ENCODE measurements at regions not wholly inside any gene's neighbourhood (a gene's known extent, or its start where the extent isn't known, plus 50 kb on each side); places are given as distances from the start of the nearest gene placed in this dataset.

DNA sequence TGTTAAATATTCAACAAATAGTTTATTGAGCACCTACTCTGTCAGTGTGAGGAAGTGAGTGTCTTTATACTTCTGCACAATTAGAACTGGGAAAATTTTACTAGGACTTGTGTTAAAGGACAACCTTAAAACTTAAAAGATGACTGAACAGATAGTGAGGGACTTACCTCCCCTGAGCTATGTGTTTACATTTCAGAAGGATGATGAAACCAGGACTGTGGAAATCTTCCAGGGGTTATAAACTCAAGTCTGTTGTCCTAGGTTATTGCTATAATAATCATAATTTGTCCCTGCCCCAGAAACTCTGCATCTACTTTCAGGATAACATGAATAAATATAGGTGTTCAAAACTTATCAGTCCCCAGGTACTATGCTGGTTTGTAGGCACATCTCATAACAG lies 261.0 kb upstream of the MKLN1 start:
- Histone ChIP-seq H2AK5ac (ENCODE audit: low read length) (no peak overlapping the region), H3K27me3 (ENCODE audit: insufficient read depth, low read length) (no peaks in the 10 kb centered on the region), H3K14ac (ENCODE audit: low read length) (no peak overlapping the region), H4K91ac (ENCODE audit: low read depth, low read length) (no peak overlapping the region), H3K4me3 (ENCODE audit: low read depth, low read length) (no peak overlapping the region), H3K18ac (ENCODE audit: low read length) (no peak overlapping the region), H3K9ac (ENCODE audit: low read length) (no peak overlapping the region), H3K79me1 (ENCODE audit: low read length) (no peaks in the 10 kb centered on the region), H3K9me3 (ENCODE audit: insufficient read depth, low read depth, low read length) (no peaks in the 10 kb centered on the region), H3K36me3 (ENCODE audit: control insufficient read depth in 1 of 2, insufficient read depth in 2 of 2, low read length in 2 of 2) (no peaks in the 10 kb centered on the region), H2AFZ (ENCODE audit: insufficient read depth, low read length, poor library complexity) (no peak overlapping the region), H2BK5ac (ENCODE audit: low read depth, low read length, poor library complexity) (no peak overlapping the region), H3K27ac (ENCODE audit: low read depth, low read length) (no peak overlapping the region), H4K8ac (ENCODE audit: low read depth, low read length) (no peak overlapping the region), H2BK12ac (ENCODE audit: low read length) (no peak overlapping the region), H3K4me1 (ENCODE audit: control insufficient read depth in 1 of 2, insufficient read depth in 2 of 2, low read length in 2 of 2) (no peaks in the 10 kb centered on the region), H4K12ac (ENCODE audit: low read depth, low read length) (no peak overlapping the region), H3K79me2 (ENCODE audit: control insufficient read depth, insufficient read depth, low read length, poor library complexity) (no peaks in the 10 kb centered on the region), H3K4me2 (ENCODE audit: low read length) (no peak overlapping the region), H3K23ac (ENCODE audit: low read length) (no peak overlapping the region), H3K4ac (ENCODE audit: low read depth, low read length) (no peak overlapping the region), H2BK120ac (ENCODE audit: insufficient read depth, low read length, poor library complexity) (no peak overlapping the region)
- peak in 1 of 2 donors; percentile 75 for DNase-seq

DNA sequence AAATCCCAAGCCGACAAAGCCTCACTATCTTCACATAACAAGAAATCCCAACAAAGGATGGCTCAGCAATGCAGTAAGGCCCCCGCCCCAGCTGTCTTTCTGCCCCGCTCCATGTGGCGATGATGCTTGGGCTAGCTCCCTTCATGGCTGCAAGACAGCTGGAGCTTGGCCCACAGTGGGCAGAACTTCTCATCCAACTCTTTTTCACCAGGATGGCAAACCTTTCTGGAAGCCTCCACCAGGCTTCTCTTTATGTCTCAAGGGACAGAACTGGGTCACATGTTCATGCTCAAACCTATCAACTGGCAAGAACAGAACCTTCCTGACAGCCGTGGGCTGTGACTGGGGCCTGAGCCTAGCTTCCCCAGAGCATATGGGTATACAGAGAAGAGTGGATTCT lies 260.5 kb upstream of the MKLN1 start:
- Histone ChIP-seq H3K27me3 (ENCODE audit: insufficient read depth, low read length) (no peaks in the 10 kb centered on the region), H3K9me3 (ENCODE audit: insufficient read depth, low read depth, low read length) (no peaks in the 10 kb centered on the region), H3K4me2 (ENCODE audit: low read length) (no peak overlapping the region), H3K14ac (ENCODE audit: low read length) (no peak overlapping the region), H3K18ac (ENCODE audit: low read length) (no peak overlapping the region), H2AK5ac (ENCODE audit: low read length) (no peak overlapping the region), H3K4me1 (ENCODE audit: control insufficient read depth in 1 of 2, insufficient read depth in 2 of 2, low read length in 2 of 2) (no peaks in the 10 kb centered on the region), H2AFZ (ENCODE audit: insufficient read depth, low read length, poor library complexity) (peak overlapping the region; percentile 49), H3K27ac (ENCODE audit: low read depth, low read length) (no peak overlapping the region), H2BK12ac (ENCODE audit: low read length) (no peak overlapping the region), H2BK5ac (ENCODE audit: low read depth, low read length, poor library complexity) (no peak overlapping the region), H2BK120ac (ENCODE audit: insufficient read depth, low read length, poor library complexity) (no peak overlapping the region), H4K8ac (ENCODE audit: low read depth, low read length) (no peak overlapping the region), H4K91ac (ENCODE audit: low read depth, low read length) (no peak overlapping the region), H4K12ac (ENCODE audit: low read depth, low read length) (no peak overlapping the region), H3K4me3 (ENCODE audit: low read depth, low read length) (no peak overlapping the region), H3K23ac (ENCODE audit: low read length) (no peak overlapping the region), H3K9ac (ENCODE audit: low read length) (no peak overlapping the region), H3K79me2 (ENCODE audit: control insufficient read depth, insufficient read depth, low read length, poor library complexity) (no peaks in the 10 kb centered on the region), H3K79me1 (ENCODE audit: low read length) (no peaks in the 10 kb centered on the region), H3K36me3 (ENCODE audit: control insufficient read depth in 1 of 2, insufficient read depth in 2 of 2, low read length in 2 of 2) (no peaks in the 10 kb centered on the region), H3K4ac (ENCODE audit: low read depth, low read length) (no peak overlapping the region)
- no CpG with 5 or more reads among the region's 5 CpGs for WGBS (ENCODE audit: extremely low coverage, insufficient coverage, insufficient read length)
- peak in 1 of 2 donors; percentile 43 for DNase-seq

DNA sequence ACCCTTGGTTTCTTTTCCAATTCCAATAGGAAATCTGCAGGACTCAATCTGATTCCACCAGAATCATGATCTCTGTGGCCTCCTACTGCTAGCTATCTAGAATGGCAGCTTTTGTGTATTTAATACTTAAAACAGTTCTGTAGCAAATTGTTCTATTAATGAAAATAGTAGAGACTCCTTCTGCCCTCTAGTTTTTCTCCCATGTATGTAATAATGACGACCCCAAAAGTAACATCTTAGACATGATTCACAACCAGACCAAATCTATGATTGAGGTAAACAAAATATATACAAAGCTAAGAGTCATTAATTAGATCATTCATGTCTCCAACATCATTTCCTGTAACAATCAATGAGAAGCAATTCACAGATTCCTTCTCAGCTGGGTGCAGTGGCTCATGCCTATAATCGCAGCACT lies 259.1 kb upstream of the MKLN1 start:
- H3K4me2 ChIP-seq (ENCODE audit: low read length) = no peak overlapping the region
- peaks cover 2% of the 10 kb centered on the region in 2 experiments for H3K4me1 ChIP-seq (ENCODE audit: control insufficient read depth in 1 of 2, insufficient read depth in 2 of 2, low read length in 2 of 2)
- no peak overlapping the region for H3K27ac ChIP-seq (ENCODE audit: low read depth, low read length)
- H3K4me3 ChIP-seq (ENCODE audit: low read depth, low read length) = no peak overlapping the region
- DNase-seq = peak in 1 of 2 donors; percentile 46
- no peak overlapping the region for H3K18ac ChIP-seq (ENCODE audit: low read length)
- no peak overlapping the region for H2AFZ ChIP-seq (ENCODE audit: insufficient read depth, low read length, poor library complexity)
- H2BK5ac ChIP-seq (ENCODE audit: low read depth, low read length, poor library complexity) = no peak overlapping the region
- H2BK120ac ChIP-seq (ENCODE audit: insufficient read depth, low read length, poor library complexity) = no peak overlapping the region
- no peaks in the 10 kb centered on the region for H3K79me2 ChIP-seq (ENCODE audit: control insufficient read depth, insufficient read depth, low read length, poor library complexity)
- no peak overlapping the region for H4K8ac ChIP-seq (ENCODE audit: low read depth, low read length)
- H3K14ac ChIP-seq (ENCODE audit: low read length) = no peak overlapping the region
- no peak overlapping the region for H3K9ac ChIP-seq (ENCODE audit: low read length)
- H3K4ac ChIP-seq (ENCODE audit: low read depth, low read length) = no peak overlapping the region
- no CpG with 5 or more reads among the region's 2 CpGs for WGBS (ENCODE audit: extremely low coverage, insufficient coverage, insufficient read length)
- no peaks in the 10 kb centered on the region for H3K27me3 ChIP-seq (ENCODE audit: insufficient read depth, low read length)
- no peak overlapping the region for H4K91ac ChIP-seq (ENCODE audit: low read depth, low read length)
- no peak overlapping the region for H3K23ac ChIP-seq (ENCODE audit: low read length)
- H3K36me3 ChIP-seq (ENCODE audit: control insufficient read depth in 1 of 2, insufficient read depth in 2 of 2, low read length in 2 of 2) = no peaks in the 10 kb centered on the region
- no peak overlapping the region for H2BK12ac ChIP-seq (ENCODE audit: low read length)
- H2AK5ac ChIP-seq (ENCODE audit: low read length) = no peak overlapping the region
- no peaks in the 10 kb centered on the region for H3K79me1 ChIP-seq (ENCODE audit: low read length)
- H4K12ac ChIP-seq (ENCODE audit: low read depth, low read length) = no peak overlapping the region
- no peaks in the 10 kb centered on the region for H3K9me3 ChIP-seq (ENCODE audit: insufficient read depth, low read depth, low read length)

DNA sequence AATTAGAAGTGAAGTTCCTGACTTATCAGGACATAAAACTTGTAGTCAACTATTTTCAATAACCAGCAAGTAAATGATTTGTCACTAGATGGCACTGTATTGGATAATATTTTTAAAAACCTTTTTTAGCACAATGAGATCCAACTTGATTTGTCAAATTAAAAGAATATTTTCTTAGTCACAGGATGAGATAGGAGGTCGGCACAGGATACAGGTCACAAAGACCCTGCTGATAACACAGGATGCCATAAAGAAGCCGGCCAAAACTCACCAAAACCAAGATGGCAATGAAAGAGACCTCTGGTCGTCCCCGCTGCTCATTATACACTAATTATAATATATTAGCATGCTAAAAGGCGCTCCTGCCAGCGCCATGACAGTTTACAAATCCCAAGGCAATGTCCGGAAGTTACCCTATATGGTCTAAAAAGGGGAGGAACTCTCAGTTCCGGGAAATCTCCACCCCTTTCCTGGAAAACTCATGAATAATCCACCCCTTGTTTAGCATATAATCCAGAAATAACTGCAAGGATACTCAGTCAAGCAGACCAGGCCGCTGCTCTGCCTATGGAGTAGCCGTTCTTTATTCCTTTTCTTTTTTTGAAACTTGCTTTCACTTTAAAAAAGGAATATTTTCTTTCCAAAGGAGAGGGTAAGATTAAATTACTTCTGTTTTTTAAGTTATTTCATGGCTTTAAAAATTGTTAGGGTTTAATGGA lies 255.7 kb upstream of the MKLN1 start:
- no CpG with 5 or more reads among the region's 10 CpGs for WGBS (ENCODE audit: extremely low coverage, insufficient coverage, insufficient read length)
- Histone ChIP-seq H2BK120ac (ENCODE audit: insufficient read depth, low read length, poor library complexity) (no peak overlapping the region), H2AFZ (ENCODE audit: insufficient read depth, low read length, poor library complexity) (no peak overlapping the region), H3K36me3 (ENCODE audit: control insufficient read depth in 1 of 2, insufficient read depth in 2 of 2, low read length in 2 of 2) (no peaks in the 10 kb centered on the region), H3K14ac (ENCODE audit: low read length) (no peak overlapping the region), H3K23ac (ENCODE audit: low read length) (no peak overlapping the region), H3K27ac (ENCODE audit: low read depth, low read length) (no peak overlapping the region), H3K4me3 (ENCODE audit: low read depth, low read length) (no peak overlapping the region), H2AK5ac (ENCODE audit: low read length) (no peak overlapping the region), H3K4me2 (ENCODE audit: low read length) (no peak overlapping the region), H2BK5ac (ENCODE audit: low read depth, low read length, poor library complexity) (no peak overlapping the region), H4K91ac (ENCODE audit: low read depth, low read length) (no peak overlapping the region), H3K79me2 (ENCODE audit: control insufficient read depth, insufficient read depth, low read length, poor library complexity) (no peaks in the 10 kb centered on the region), H3K9me3 (ENCODE audit: insufficient read depth, low read depth, low read length) (no peaks in the 10 kb centered on the region), H4K12ac (ENCODE audit: low read depth, low read length) (no peak overlapping the region), H4K8ac (ENCODE audit: low read depth, low read length) (no peak overlapping the region), H2BK12ac (ENCODE audit: low read length) (no peak overlapping the region), H3K79me1 (ENCODE audit: low read length) (no peaks in the 10 kb centered on the region), H3K27me3 (ENCODE audit: insufficient read depth, low read length) (no peaks in the 10 kb centered on the region), H3K4ac (ENCODE audit: low read depth, low read length) (no peak overlapping the region), H3K18ac (ENCODE audit: low read length) (no peak overlapping the region), H3K9ac (ENCODE audit: low read length) (no peak overlapping the region), H3K4me1 (ENCODE audit: control insufficient read depth in 1 of 2, insufficient read depth in 2 of 2, low read length in 2 of 2) (peaks cover 2% of the 10 kb centered on the region in 2 experiments)
- DNase-seq = peak; percentile 67 to 89

Data from trophoblast cell (in vitro differentiated cells and primary cell).